Nephron (organoid): ENCODE measurements at regions not wholly inside any gene's neighbourhood (a gene's known extent, or its start where the extent isn't known, plus 50 kb on each side); places are given as distances from the start of the nearest gene placed in this dataset.
"Not testable (repeated sequence)": the region's sequence is repeated elsewhere in the genome, so short reads cannot be mapped to it uniquely, and the experiment has no call there.

Experiments used
- H3K27ac Mint-ChIP-seq, 3 experiments: 2 replicates each; pipeline ENCODE4 v1.8.0; 2020; ENCODE audit warnings: mixed read lengths in 3 of 3, mild to moderate bottlenecking in 2 of 3, moderate library complexity in 1 of 3
- H3K27me3 Mint-ChIP-seq: 2 replicates; pipeline ENCODE4 v1.8.0; 2021; ENCODE audit warnings: low read depth, mild to moderate bottlenecking, moderate library complexity, mixed read lengths
- H3K36me3 Mint-ChIP-seq: 2 replicates; pipeline ENCODE4 v1.8.0; 2020; ENCODE audit warnings: low read depth, mixed read lengths
- H3K4me1 Mint-ChIP-seq: 2 replicates; pipeline ENCODE4 v1.8.0; 2020; ENCODE audit warnings: mixed read lengths
- H3K4me3 Mint-ChIP-seq, 3 experiments: 2 replicates each; pipeline ENCODE4 v1.8.0; 2020; ENCODE audit warnings: mild to moderate bottlenecking in 3 of 3, mixed read lengths in 3 of 3, moderate library complexity in 2 of 3
- H3K9me3 Mint-ChIP-seq: 2 replicates; pipeline ENCODE4 v1.8.0; 2020; ENCODE audit warnings: mixed read lengths
- TF ChIP-seq, protein P1 (sequence below), 3 experiments: fragments of 200-600 bp; sonication (generic); IDR thresholded peaks; one replicate each; pipeline ENCODE4 v1.5.0; 2021; ENCODE audit warnings: antibody characterized with exemption in 3 of 3; ENCODE audit not compliant: unreplicated experiment in 3 of 3

DNA sequence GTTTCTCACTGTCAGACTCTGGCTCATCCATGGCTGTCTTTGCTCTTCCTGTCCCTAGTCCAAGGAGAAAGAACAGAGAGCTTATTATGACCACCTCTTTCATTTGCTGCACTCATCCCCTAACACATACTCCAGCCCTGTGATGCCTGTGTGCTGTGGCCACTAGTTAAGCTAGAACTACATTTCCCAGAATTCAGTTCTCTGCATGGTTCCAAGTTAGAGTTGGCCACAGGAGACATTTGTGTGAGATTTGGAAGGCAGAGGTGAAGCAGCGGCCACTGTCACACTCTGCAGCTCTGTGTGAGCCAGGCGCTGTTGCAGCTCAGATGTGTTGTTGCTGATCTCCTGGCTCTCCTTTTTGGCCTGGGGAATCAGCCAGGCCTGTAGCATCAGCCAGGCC lies 188.2 kb upstream of the ATP6AP2 start:
- TF ChIP-seq, protein P1, sequence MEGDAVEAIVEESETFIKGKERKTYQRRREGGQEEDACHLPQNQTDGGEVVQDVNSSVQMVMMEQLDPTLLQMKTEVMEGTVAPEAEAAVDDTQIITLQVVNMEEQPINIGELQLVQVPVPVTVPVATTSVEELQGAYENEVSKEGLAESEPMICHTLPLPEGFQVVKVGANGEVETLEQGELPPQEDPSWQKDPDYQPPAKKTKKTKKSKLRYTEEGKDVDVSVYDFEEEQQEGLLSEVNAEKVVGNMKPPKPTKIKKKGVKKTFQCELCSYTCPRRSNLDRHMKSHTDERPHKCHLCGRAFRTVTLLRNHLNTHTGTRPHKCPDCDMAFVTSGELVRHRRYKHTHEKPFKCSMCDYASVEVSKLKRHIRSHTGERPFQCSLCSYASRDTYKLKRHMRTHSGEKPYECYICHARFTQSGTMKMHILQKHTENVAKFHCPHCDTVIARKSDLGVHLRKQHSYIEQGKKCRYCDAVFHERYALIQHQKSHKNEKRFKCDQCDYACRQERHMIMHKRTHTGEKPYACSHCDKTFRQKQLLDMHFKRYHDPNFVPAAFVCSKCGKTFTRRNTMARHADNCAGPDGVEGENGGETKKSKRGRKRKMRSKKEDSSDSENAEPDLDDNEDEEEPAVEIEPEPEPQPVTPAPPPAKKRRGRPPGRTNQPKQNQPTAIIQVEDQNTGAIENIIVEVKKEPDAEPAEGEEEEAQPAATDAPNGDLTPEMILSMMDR (IDR thresholded peaks at IDR 0.05; ENCODE audit: unreplicated experiment in 3 of 3): no peak
- H3K36me3 Mint-ChIP-seq: no peaks in the 10 kb centered on the region
- no peak overlapping the region for H3K27ac Mint-ChIP-seq
- H3K4me3 Mint-ChIP-seq: no peak overlapping the region
- peaks cover 13% of the 10 kb centered on the region for H3K9me3 Mint-ChIP-seq
- H3K27me3 Mint-ChIP-seq: no peaks in the 10 kb centered on the region
- H3K4me1 Mint-ChIP-seq: no peaks in the 10 kb centered on the region

DNA sequence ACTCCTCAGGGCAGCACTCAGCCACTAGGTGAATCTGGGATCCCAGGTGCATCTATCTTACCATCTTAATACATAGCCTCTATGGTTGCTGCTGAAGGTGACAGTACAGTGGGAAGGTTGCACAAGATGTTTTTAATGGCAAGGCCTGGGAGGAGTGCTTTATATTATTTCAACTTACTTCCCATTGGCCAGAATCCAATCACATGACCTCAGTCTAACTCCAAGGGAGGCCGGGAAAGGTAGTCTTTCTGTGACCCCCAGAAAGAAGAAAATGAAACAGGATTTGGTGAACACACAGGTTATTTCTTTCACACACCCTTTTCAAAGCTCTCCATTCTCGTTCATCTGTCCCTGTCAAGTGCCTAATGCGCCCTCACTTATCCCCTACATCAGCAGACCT lies 189.1 kb upstream of the ATP6AP2 start:
- TF ChIP-seq, protein P1 (IDR thresholded peaks at IDR 0.05; ENCODE audit: unreplicated experiment in 3 of 3): no peak
- no peaks in the 10 kb centered on the region for H3K27me3 Mint-ChIP-seq
- peaks cover 11% of the 10 kb centered on the region for H3K9me3 Mint-ChIP-seq
- H3K4me3 Mint-ChIP-seq: no peak overlapping the region
- H3K4me1 Mint-ChIP-seq: no peaks in the 10 kb centered on the region
- H3K27ac Mint-ChIP-seq: no peak overlapping the region
- no peaks in the 10 kb centered on the region for H3K36me3 Mint-ChIP-seq

DNA sequence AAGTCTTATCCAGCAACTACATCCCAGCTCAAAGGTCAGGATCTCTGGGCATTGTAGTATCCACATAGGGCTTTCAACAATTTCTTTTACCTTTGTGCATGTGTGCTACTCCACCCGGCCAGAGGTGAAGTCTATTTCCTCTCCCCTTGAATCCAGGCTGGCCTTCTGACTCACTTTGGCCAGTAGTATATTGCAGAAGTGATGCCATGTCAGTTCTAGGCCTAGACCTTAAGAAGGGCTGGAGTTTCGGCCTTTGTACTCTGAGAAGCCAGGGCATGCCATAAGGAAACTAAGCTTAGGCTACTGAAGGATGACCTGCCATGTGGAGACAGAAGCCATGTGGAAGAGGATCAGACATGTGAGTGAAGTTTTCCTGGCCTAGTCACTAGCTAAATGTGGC lies 191.2 kb upstream of the ATP6AP2 start:
- H3K27ac Mint-ChIP-seq: no peak overlapping the region
- H3K4me1 Mint-ChIP-seq: no peaks in the 10 kb centered on the region
- H3K4me3 Mint-ChIP-seq: no peak overlapping the region
- H3K27me3 Mint-ChIP-seq: no peaks in the 10 kb centered on the region
- peaks cover 8% of the 10 kb centered on the region for H3K9me3 Mint-ChIP-seq
- no peaks in the 10 kb centered on the region for H3K36me3 Mint-ChIP-seq
- TF ChIP-seq, protein P1 (IDR thresholded peaks at IDR 0.05; ENCODE audit: unreplicated experiment in 3 of 3): no peak

DNA sequence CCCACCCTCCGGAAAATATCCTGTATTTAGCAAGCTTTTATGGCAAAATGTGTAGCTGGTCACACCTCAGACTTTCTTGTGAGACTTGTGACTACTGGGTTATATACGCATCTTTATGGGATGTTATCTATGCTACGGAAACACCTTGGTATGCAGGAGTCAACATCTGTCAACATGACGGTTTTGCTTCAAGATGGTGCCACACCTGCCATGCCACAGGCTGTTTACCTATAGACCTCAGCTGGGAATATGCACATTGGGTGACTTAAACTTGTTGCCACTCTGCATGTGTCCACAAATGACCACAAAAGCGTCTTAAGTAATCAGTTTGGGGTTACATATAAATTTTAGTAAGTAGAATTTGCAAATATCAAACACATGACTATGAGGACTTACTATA lies 192.3 kb upstream of the ATP6AP2 start:
- Mint-ChIP-seq H3K36me3 (no peaks in the 10 kb centered on the region), H3K4me1 (no peaks in the 10 kb centered on the region), H3K27me3 (no peaks in the 10 kb centered on the region), H3K9me3 (peaks cover 8% of the 10 kb centered on the region), H3K27ac (no peak overlapping the region), H3K4me3 (no peak overlapping the region)
- TF ChIP-seq, protein P1 (IDR thresholded peaks at IDR 0.05; ENCODE audit: unreplicated experiment in 3 of 3): no peak

DNA sequence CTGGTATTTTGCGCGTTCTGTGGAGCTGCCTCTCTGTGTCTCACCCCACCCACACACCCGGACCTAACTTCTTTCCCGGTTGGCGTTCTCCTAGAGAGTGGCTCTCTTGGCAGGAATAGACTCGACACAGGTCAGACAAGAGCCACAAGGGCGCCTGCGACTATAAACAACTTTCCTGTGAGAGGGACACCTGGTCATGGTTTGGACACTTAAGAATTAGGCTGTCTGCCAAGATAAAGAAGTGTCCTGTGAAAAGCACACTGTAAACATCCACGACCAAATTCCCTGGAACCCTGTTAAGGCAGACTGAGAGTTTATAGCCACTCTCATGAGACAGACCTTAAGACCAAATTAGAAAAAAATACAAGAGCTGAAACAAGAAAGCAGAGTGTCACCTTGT lies 192.9 kb upstream of the ATP6AP2 start:
- not testable (repeated sequence) for H3K27me3 Mint-ChIP-seq, H3K36me3 Mint-ChIP-seq, H3K4me3 Mint-ChIP-seq

DNA sequence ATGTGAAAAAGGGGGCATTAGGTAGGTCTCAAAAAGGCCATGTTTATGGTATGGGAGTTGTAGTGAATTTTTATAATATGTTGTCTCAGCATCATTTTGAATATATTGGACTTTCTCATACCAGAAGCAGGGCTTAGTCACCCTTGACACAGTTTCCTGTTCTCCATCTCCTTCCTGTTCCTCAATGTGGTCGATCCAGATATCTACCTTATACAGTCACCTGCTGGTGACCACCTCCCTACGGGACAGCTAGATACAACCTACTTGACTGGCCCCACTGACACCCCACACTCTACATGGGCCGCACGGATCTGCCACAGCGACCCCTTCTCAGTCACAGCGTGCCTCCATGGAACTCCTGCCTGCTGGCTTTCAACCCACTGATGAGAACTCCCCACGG lies 193.5 kb upstream of the ATP6AP2 start:
- not testable (repeated sequence) for H3K4me1 Mint-ChIP-seq, H3K4me3 Mint-ChIP-seq, H3K27me3 Mint-ChIP-seq, H3K36me3 Mint-ChIP-seq, H3K27ac Mint-ChIP-seq
- peaks cover 10% of the 10 kb centered on the region for H3K9me3 Mint-ChIP-seq

More for the DNA sequence above, 192.9 kb upstream of the ATP6AP2 start:
- H3K9me3 Mint-ChIP-seq: peaks cover 10% of the 10 kb centered on the region
- H3K27ac Mint-ChIP-seq, H3K4me1 Mint-ChIP-seq: not testable (repeated sequence)

DNA sequence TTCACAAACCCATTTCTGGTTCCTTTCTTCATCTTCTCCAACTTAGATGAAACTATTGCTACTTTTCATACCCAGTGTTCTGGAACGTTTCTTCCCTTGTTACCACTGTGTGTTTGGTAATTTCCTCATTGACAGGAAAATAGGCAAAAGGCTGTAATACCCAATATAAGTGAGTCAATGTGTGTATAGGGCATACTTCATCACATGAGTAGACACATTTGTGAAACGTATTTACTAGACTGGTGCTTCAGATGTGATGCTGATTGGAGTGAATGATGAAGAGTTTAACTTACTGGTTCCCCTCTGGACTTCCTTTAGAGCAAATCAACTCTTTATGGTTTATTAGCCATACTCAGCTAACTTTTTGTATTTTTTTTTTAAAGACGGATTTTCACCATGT lies 195.1 kb upstream of the ATP6AP2 start:
- Mint-ChIP-seq H3K27ac (no peak overlapping the region), H3K4me3 (no peak overlapping the region), H3K36me3 (no peaks in the 10 kb centered on the region), H3K9me3 (peaks cover 10% of the 10 kb centered on the region), H3K27me3 (no peaks in the 10 kb centered on the region), H3K4me1 (peaks cover 6% of the 10 kb centered on the region)
- TF ChIP-seq, protein P1 (IDR thresholded peaks at IDR 0.05; ENCODE audit: unreplicated experiment in 3 of 3): no peak
